Colonic mucosa (tissue), 4 donors: ENCODE measurements at regions not wholly inside any gene's neighbourhood (a gene's known extent, or its start where the extent isn't known, plus 50 kb on each side); places are given as distances from the start of the nearest gene placed in this dataset.

Experiments used
- DNase-seq: peaks from one replicate; pipeline ENCODE4 v3.0.0-alpha.2; 2020
- H3K27ac ChIP-seq: fragments of 200-600 bp; one replicate; pipeline ENCODE4 v1.8.0; 2021
- H3K27me3 ChIP-seq: fragments of 200-600 bp; one replicate; pipeline ENCODE4 v1.8.0; 2021
- H3K36me3 ChIP-seq: fragments of 200-600 bp; one replicate; pipeline ENCODE4 v1.8.0; 2021
- H3K4me1 ChIP-seq: fragments of 200-600 bp; one replicate; pipeline ENCODE4 v1.8.0; 2021; ENCODE audit warnings: mild to moderate bottlenecking
- H3K4me3 ChIP-seq: fragments of 200-600 bp; one replicate; pipeline ENCODE4 v1.8.0; 2021
- H3K9ac ChIP-seq, 2 donors: one replicate each; pipeline ENCODE4 v1.7.0; 2013; ENCODE audit warnings: control low read depth in 2 of 2, low read depth in 2 of 2, low read length in 2 of 2
- H3K9me3 ChIP-seq: fragments of 200-600 bp; one replicate; pipeline ENCODE4 v1.8.0; 2021
- CTCF ChIP-seq: fragments of 200-600 bp; IDR thresholded peaks from one replicate; pipeline ENCODE4 v1.8.0; 2022; ENCODE audit warnings: antibody characterized with exemption, mild to moderate bottlenecking
- intact Hi-C: fragments of 100-400 bp; cut with DNase I; formaldehyde crosslinking; loops from one replicate; pipeline ENCODE4 v1.14.1; 2022
- donor health status: healthy.
- donor health status: DM: no; HTN: no; CAD: no.
- donor health status: DM: no; HTN: no; CAD: no.

GRCh38 chr10:4633186-4633585 lies 192.8 kb upstream of the AKR1E2 start:
- Histone ChIP-seq H3K4me3 (no peak overlapping the region), H3K27me3 (no peaks in the 10 kb centered on the region), H3K9me3 (no peaks in the 10 kb centered on the region), H3K27ac (no peak overlapping the region), H3K36me3 (no peaks in the 10 kb centered on the region), H3K9ac (no peak overlapping the region), H3K4me1 (no peaks in the 10 kb centered on the region)
- no peak for TF ChIP-seq CTCF
- DNase-seq, result no peak
- intact Hi-C loops, result no loop called here

GRCh38 chr10:4632757-4633156 lies 193.2 kb upstream of the AKR1E2 start:
- Histone ChIP-seq H3K9me3 (no peaks in the 10 kb centered on the region), H3K27me3 (no peaks in the 10 kb centered on the region), H3K4me1 (no peaks in the 10 kb centered on the region), H3K9ac (no peak overlapping the region), H3K27ac (no peak overlapping the region), H3K36me3 (no peaks in the 10 kb centered on the region), H3K4me3 (no peak overlapping the region)
- intact Hi-C loops, result no loop called here
- no peak for TF ChIP-seq CTCF
- no peak for DNase-seq

- TF ChIP-seq CTCF, result no peak
- no peaks in the 10 kb centered on the region for H3K4me1 ChIP-seq
- no peaks in the 10 kb centered on the region for H3K27me3 ChIP-seq
- no peak overlapping the region for H3K27ac ChIP-seq
- no peak overlapping the region for H3K4me3 ChIP-seq
- no peak overlapping the region for H3K9ac ChIP-seq
- intact Hi-C loops, result no loop called here
- H3K9me3 ChIP-seq, result no peaks in the 10 kb centered on the region
- DNase-seq, result no peak
- H3K36me3 ChIP-seq, result no peaks in the 10 kb centered on the region
Observed at GRCh38 chr10:4626919-4627318, 199.1 kb upstream of the AKR1E2 start.

GRCh38 chr10:4623757-4624420 lies 202.1 kb upstream of the AKR1E2 start:
- Histone ChIP-seq H3K9me3 (no peaks in the 10 kb centered on the region), H3K27ac (no peak overlapping the region), H3K9ac (no peak overlapping the region), H3K27me3 (no peaks in the 10 kb centered on the region), H3K36me3 (no peaks in the 10 kb centered on the region), H3K4me3 (no peak overlapping the region), H3K4me1 (no peaks in the 10 kb centered on the region)
- no peak for TF ChIP-seq CTCF
- intact Hi-C loops, result no loop called here
- DNase-seq, result no peak

DNA sequence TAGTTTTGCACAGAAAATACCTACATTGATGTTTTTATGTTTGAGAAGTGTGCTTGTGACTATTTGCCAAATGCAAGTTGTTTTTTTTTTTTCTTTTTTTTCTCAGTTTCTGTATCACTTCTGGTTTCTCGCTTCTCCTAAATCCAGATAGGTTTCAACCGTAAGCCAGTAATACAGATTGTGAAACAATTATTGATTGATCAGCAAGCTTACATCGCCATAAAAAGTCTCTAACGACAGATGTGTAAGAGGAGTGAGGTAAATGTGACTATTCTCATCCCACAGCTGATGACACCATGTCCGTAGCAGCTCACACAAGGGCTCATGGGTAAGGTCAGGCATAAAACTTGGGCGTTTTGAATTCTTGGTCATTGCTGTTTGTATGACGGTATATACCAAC lies 202.8 kb upstream of the AKR1E2 start:
- intact Hi-C loops, result no loop called here
- no peak for DNase-seq
- TF ChIP-seq CTCF, result no peak
- no peak overlapping the region for H3K9ac ChIP-seq
- H3K27ac ChIP-seq, result no peak overlapping the region
- H3K9me3 ChIP-seq, result no peaks in the 10 kb centered on the region
- H3K36me3 ChIP-seq, result no peaks in the 10 kb centered on the region
- no peak overlapping the region for H3K4me3 ChIP-seq
- no peaks in the 10 kb centered on the region for H3K27me3 ChIP-seq
- H3K4me1 ChIP-seq, result no peaks in the 10 kb centered on the region
